ENCODE measurements at regions not wholly inside any gene's neighbourhood (a gene's known extent, or its start where the extent isn't known, plus 50 kb on each side); places are given as distances from the start of the nearest gene placed in this dataset.

- ATAC-seq = no peak
- Mint-ChIP-seq H3K4me3 (no peak overlapping the region), H3K4me1 (ENCODE audit: low read depth in 2 of 2) (no peaks in the 10 kb centered on the region), H3K27ac (no peak overlapping the region), H3K9me3 (peaks cover under 1% of the 10 kb centered on the region), H3K27me3 (peaks cover 20 to 36% of the 10 kb centered on the region in 2 donors), H3K36me3 (peaks cover 9% of the 10 kb centered on the region)
- no peak for DNase-seq (ENCODE audit: low spot score)
Measured at GRCh38 chr4:153034681-153035080, 98.6 kb downstream of the FHDC1 start.

GRCh38 chr4:153036931-153037482 lies 100.9 kb downstream of the FHDC1 start:
- DNase-seq (ENCODE audit: low spot score) = no peak

GRCh38 chr4:153038623-153039311 lies 102.6 kb downstream of the FHDC1 start:
- no peaks in the 10 kb centered on the region for H3K9me3 Mint-ChIP-seq
- DNase-seq (ENCODE audit: low spot score) = no peak
- no peaks in the 10 kb centered on the region for H3K36me3 Mint-ChIP-seq
- H3K27ac Mint-ChIP-seq = no peak overlapping the region
- ATAC-seq = no peak
- no peaks in the 10 kb centered on the region for H3K4me1 Mint-ChIP-seq (ENCODE audit: low read depth in 2 of 2)
- no peak overlapping the region for H3K4me3 Mint-ChIP-seq
- H3K27me3 Mint-ChIP-seq = peaks cover 20 to 30% of the 10 kb centered on the region in 2 donors

More at GRCh38 chr4:153036931-153037482, 100.9 kb downstream of the FHDC1 start:
- H3K4me3 Mint-ChIP-seq = no peak overlapping the region
- H3K36me3 Mint-ChIP-seq = no peaks in the 10 kb centered on the region
- H3K27ac Mint-ChIP-seq = no peak overlapping the region
- no peaks in the 10 kb centered on the region for H3K4me1 Mint-ChIP-seq (ENCODE audit: low read depth in 2 of 2)
- H3K9me3 Mint-ChIP-seq = no peaks in the 10 kb centered on the region
- H3K27me3 Mint-ChIP-seq = peaks cover 20 to 30% of the 10 kb centered on the region in 2 donors
- ATAC-seq = no peak

GRCh38 chr4:153039542-153040185 lies 103.5 kb downstream of the FHDC1 start:
- peaks cover 21 to 36% of the 10 kb centered on the region in 2 donors for H3K27me3 Mint-ChIP-seq
- H3K9me3 Mint-ChIP-seq = no peaks in the 10 kb centered on the region
- no peak for ATAC-seq
- no peak overlapping the region for H3K27ac Mint-ChIP-seq
- H3K4me1 Mint-ChIP-seq (ENCODE audit: low read depth in 2 of 2) = no peaks in the 10 kb centered on the region
- H3K4me3 Mint-ChIP-seq = no peak overlapping the region
- DNase-seq (ENCODE audit: low spot score) = no peak
- no peaks in the 10 kb centered on the region for H3K36me3 Mint-ChIP-seq

- Mint-ChIP-seq H3K27ac (no peak overlapping the region), H3K9me3 (no peaks in the 10 kb centered on the region), H3K4me3 (no peak overlapping the region), H3K36me3 (no peaks in the 10 kb centered on the region), H3K27me3 (peaks cover 25 to 44% of the 10 kb centered on the region in 2 donors), H3K4me1 (ENCODE audit: low read depth in 2 of 2) (peaks cover 0 to 5% of the 10 kb centered on the region in 2 donors)
- no peak for ATAC-seq
- no peak for DNase-seq (ENCODE audit: low spot score)
Measured at GRCh38 chr4:153040677-153041076, 104.6 kb downstream of the FHDC1 start.

GRCh38 chr4:153044036-153044435 lies 107.9 kb downstream of the FHDC1 start:
- no peak overlapping the region for H3K27ac Mint-ChIP-seq
- H3K9me3 Mint-ChIP-seq = no peaks in the 10 kb centered on the region
- H3K36me3 Mint-ChIP-seq = no peaks in the 10 kb centered on the region
- peaks cover 22 to 26% of the 10 kb centered on the region in 2 donors for H3K27me3 Mint-ChIP-seq
- H3K4me3 Mint-ChIP-seq = no peak overlapping the region
- DNase-seq (ENCODE audit: low spot score) = no peak
- ATAC-seq = no peak
- H3K4me1 Mint-ChIP-seq (ENCODE audit: low read depth in 2 of 2) = peaks cover 0 to 5% of the 10 kb centered on the region in 2 donors

GRCh38 chr4:153045111-153045982 lies 109.2 kb downstream of the FHDC1 start:
- DNase-seq (ENCODE audit: low spot score) (no peak), ATAC-seq (no peak)
- Mint-ChIP-seq H3K4me3 (no peak overlapping the region), H3K27ac (no peak overlapping the region), H3K36me3 (no peaks in the 10 kb centered on the region), H3K4me1 (ENCODE audit: low read depth in 2 of 2) (peaks cover 0 to 5% of the 10 kb centered on the region in 2 donors), H3K9me3 (no peaks in the 10 kb centered on the region), H3K27me3 (peaks cover 15 to 18% of the 10 kb centered on the region in 2 donors)

- Mint-ChIP-seq H3K4me1 (ENCODE audit: low read depth in 2 of 2) (no peaks in the 10 kb centered on the region), H3K4me3 (no peak overlapping the region), H3K27ac (no peak overlapping the region), H3K36me3 (no peaks in the 10 kb centered on the region), H3K27me3 (peaks cover 33 to 39% of the 10 kb centered on the region in 2 donors), H3K9me3 (no peaks in the 10 kb centered on the region)
- DNase-seq (ENCODE audit: low spot score) (no peak), ATAC-seq (no peak)
Measured at GRCh38 chr4:153058671-153059060, 122.5 kb downstream of the FHDC1 start.

GRCh38 chr4:153060196-153060595 lies 124.1 kb downstream of the FHDC1 start:
- H3K27me3 Mint-ChIP-seq = peaks cover 25% of the 10 kb centered on the region in 2 donors
- ATAC-seq (no peak), DNase-seq (ENCODE audit: low spot score) (no peak)
- H3K27ac Mint-ChIP-seq = no peak overlapping the region
- H3K36me3 Mint-ChIP-seq = no peaks in the 10 kb centered on the region
- H3K4me1 Mint-ChIP-seq (ENCODE audit: low read depth in 2 of 2) = no peaks in the 10 kb centered on the region
- H3K9me3 Mint-ChIP-seq = no peaks in the 10 kb centered on the region
- H3K4me3 Mint-ChIP-seq = no peak overlapping the region

- H3K27ac Mint-ChIP-seq = no peak overlapping the region
- DNase-seq (ENCODE audit: low spot score) (no peak), ATAC-seq (no peak)
Measured at GRCh38 chr4:153061971-153062370, 125.8 kb downstream of the FHDC1 start.

GRCh38 chr4:153062652-153063168 lies 126.6 kb downstream of the FHDC1 start:
- Mint-ChIP-seq H3K4me1 (ENCODE audit: low read depth in 2 of 2) (peaks cover 0 to 4% of the 10 kb centered on the region in 2 donors), H3K27me3 (peaks cover 12 to 16% of the 10 kb centered on the region in 2 donors), H3K4me3 (no peak overlapping the region), H3K9me3 (no peaks in the 10 kb centered on the region), H3K27ac (no peak overlapping the region), H3K36me3 (no peaks in the 10 kb centered on the region)
- ATAC-seq (no peak), DNase-seq (ENCODE audit: low spot score) (no peak)

More at GRCh38 chr4:153061971-153062370, 125.8 kb downstream of the FHDC1 start:
- peaks cover 15 to 16% of the 10 kb centered on the region in 2 donors for H3K27me3 Mint-ChIP-seq
- no peaks in the 10 kb centered on the region for H3K36me3 Mint-ChIP-seq
- H3K9me3 Mint-ChIP-seq = no peaks in the 10 kb centered on the region
- H3K4me1 Mint-ChIP-seq (ENCODE audit: low read depth in 2 of 2) = no peaks in the 10 kb centered on the region
- H3K4me3 Mint-ChIP-seq = no peak overlapping the region

DNA sequence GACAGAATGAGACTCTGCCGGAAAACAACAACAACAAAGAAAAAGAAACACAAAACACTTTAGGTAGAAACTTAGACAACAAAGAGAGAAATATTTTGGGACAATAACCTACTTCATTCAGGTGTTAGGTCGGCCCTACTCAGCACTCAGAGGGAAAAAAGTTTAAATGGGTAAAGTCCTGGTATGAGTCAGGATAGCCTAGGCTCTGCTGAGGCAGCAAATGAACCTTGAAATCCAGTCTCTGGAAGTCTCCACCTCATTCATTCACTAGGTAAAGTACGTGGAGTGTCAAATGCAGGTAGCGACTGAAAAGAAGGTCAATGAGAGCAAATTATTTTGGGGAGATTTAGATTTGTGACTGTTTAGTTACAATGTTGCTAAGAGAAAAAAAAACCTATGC lies 127.4 kb downstream of the FHDC1 start:
- no peaks in the 10 kb centered on the region for H3K9me3 Mint-ChIP-seq
- no peak overlapping the region for H3K27ac Mint-ChIP-seq
- H3K4me1 Mint-ChIP-seq (ENCODE audit: low read depth in 2 of 2) = peaks cover 0 to 4% of the 10 kb centered on the region in 2 donors
- H3K36me3 Mint-ChIP-seq = no peaks in the 10 kb centered on the region
- ATAC-seq = no peak
- peaks cover 8 to 9% of the 10 kb centered on the region in 2 donors for H3K27me3 Mint-ChIP-seq
- no peak overlapping the region for H3K4me3 Mint-ChIP-seq
- DNase-seq (ENCODE audit: low spot score) = no peak

GRCh38 chr4:153064571-153064970 lies 128.4 kb downstream of the FHDC1 start:
- DNase-seq (ENCODE audit: low spot score) (no peak), ATAC-seq (peak in 1 of 2 donors; percentile 31)
- Mint-ChIP-seq H3K36me3 (no peaks in the 10 kb centered on the region), H3K27ac (no peak overlapping the region), H3K4me3 (no peak overlapping the region), H3K4me1 (ENCODE audit: low read depth in 2 of 2) (peaks cover 0 to 4% of the 10 kb centered on the region in 2 donors), H3K9me3 (no peaks in the 10 kb centered on the region), H3K27me3 (peaks cover 7 to 8% of the 10 kb centered on the region in 2 donors)
